ENCODE measurements at regions not wholly inside any gene's neighbourhood (a gene's known extent, or its start where the extent isn't known, plus 50 kb on each side); places are given as distances from the start of the nearest gene placed in this dataset.

GRCh38 chr10:59578741-59579140 lies 130.9 kb downstream of the SLC16A9 start:
- TF ChIP-seq CTCF (IDR thresholded peaks at IDR 0.05; ENCODE audit: low read length) (no peak), EZH2 (optimal IDR thresholded peaks at IDR 0.05; ENCODE audit: low read depth, low read length) (no peak)

All from MM.1S (cell line).